Mucosa of stomach (tissue), 1 donor: ENCODE measurements at regions not wholly inside any gene's neighbourhood (a gene's known extent, or its start where the extent isn't known, plus 50 kb on each side); places are given as distances from the start of the nearest gene placed in this dataset.

ENCODE experiments used
- H3K27me3 ChIP-seq: one replicate; pipeline ENCODE4 v1.7.0; 2013; ENCODE audit warnings: mild to moderate bottlenecking, low read length; ENCODE audit not compliant: control insufficient read depth, insufficient read depth
- H3K36me3 ChIP-seq: one replicate; pipeline ENCODE4 v1.7.0; 2013; ENCODE audit warnings: low read length; ENCODE audit not compliant: control insufficient read depth, insufficient read depth
- H3K4me1 ChIP-seq: one replicate; pipeline ENCODE4 v1.7.0; 2013; ENCODE audit warnings: mild to moderate bottlenecking, low read length; ENCODE audit not compliant: control insufficient read depth, insufficient read depth
- H3K4me3 ChIP-seq: one replicate; pipeline ENCODE4 v1.7.0; 2013; ENCODE audit warnings: low read length
- H3K9ac ChIP-seq: one replicate; pipeline ENCODE4 v1.7.0; 2013; ENCODE audit warnings: mild to moderate bottlenecking, low read length, moderate library complexity
- H3K9me3 ChIP-seq: one replicate; pipeline ENCODE4 v1.7.0; 2013; ENCODE audit warnings: mild to moderate bottlenecking, low read length, moderate library complexity; ENCODE audit not compliant: control insufficient read depth
- donor health status: Pancreatic carcinoma.

DNA sequence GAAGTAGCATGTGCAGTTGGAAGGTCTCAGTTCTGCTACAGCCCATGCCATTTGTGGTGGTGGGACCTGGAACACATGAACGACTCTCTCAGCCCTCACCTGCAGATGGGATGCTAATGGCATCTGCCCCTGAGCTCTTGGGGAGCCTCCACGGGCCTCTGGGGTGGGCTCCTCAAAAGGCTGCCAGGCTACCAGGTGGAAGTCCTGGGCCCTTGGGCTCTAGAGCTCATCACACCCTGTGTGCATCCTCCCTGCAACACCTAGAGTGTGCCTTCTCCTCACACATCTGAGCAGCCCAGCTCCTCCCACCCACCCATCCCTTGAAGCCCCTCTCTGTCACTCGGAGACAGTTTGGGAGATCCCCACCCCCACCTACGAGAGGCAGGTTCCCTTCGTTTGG is 231.8 kb upstream of the MYT1L start:
- Histone ChIP-seq H3K27me3 (no peaks in the 10 kb centered on the region), H3K9me3 (no peaks in the 10 kb centered on the region), H3K4me1 (no peaks in the 10 kb centered on the region), H3K4me3 (no peak overlapping the region), H3K9ac (no peak overlapping the region), H3K36me3 (no peaks in the 10 kb centered on the region)

DNA sequence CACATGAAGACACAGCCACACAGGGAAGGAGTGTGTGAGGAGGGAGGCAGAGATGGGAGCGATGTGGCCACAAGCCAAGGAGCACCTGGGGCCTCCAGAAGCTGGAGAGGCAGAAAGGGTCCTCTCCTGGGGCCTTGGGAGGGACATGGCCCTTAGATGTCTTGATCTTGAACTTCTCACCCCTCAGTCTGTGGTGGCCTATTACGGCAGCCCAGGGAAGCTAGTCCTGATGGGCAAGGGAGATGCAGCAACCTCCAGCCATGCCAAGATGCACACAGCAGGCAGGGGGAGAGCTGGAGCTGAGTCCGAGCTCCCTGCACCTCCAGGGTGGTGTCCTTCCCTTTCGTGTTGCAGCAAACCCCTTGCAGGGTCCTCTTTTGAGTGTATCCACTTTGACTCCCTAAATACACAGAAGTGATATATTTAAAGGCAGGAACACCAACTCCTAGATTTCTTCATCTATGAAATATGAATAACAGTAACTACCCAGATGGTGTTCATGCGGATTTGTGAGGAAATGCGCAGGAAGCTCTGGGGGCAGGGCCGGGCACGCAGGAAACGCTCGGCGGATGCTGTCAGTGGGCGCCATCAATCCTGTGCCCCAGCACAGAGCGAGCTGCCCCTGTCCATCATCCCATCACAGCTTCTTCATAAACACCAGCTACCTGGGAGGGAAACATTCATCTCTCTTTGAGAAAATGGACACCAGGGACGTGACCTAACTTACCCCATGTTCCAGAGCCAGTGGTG is 230.4 kb upstream of the MYT1L start:
- H3K4me3 ChIP-seq: no peak overlapping the region
- no peaks in the 10 kb centered on the region for H3K36me3 ChIP-seq
- H3K27me3 ChIP-seq: no peaks in the 10 kb centered on the region
- H3K9ac ChIP-seq: no peak overlapping the region
- H3K4me1 ChIP-seq: no peaks in the 10 kb centered on the region
- no peaks in the 10 kb centered on the region for H3K9me3 ChIP-seq

DNA sequence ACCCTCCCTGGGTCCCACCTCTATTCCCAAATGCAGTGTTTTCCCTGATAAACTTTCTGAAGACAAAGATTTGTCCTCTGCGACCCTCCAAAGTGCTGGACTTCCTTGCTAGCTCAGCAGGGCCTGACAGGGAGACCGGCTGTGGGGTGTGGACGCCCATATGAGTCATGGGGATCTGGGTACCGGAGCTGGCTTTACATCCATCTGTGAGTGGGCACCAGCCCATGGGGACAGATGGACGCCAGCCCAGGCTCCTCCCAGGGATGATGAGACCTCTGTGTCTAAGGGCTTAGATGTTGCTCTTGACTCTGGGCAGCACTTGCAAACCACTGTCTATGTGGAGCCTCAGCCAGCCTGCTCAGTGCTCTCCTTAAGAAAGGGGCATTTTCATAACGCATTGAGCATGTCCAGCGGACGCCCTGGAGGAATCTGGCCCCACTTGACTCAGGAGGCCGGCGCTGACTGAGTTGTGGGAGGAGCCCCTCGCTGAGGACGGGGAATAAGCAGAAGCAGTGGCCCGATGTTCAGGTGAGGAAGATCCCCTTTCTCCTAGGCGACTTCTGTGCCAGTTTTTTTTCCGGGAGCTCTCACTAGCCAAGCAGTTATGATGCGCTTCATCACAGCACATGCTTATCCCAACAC is 229.4 kb upstream of the MYT1L start:
- Histone ChIP-seq H3K4me1 (no peaks in the 10 kb centered on the region), H3K27me3 (no peaks in the 10 kb centered on the region), H3K36me3 (no peaks in the 10 kb centered on the region), H3K9ac (no peak overlapping the region), H3K9me3 (no peaks in the 10 kb centered on the region), H3K4me3 (no peak overlapping the region)

DNA sequence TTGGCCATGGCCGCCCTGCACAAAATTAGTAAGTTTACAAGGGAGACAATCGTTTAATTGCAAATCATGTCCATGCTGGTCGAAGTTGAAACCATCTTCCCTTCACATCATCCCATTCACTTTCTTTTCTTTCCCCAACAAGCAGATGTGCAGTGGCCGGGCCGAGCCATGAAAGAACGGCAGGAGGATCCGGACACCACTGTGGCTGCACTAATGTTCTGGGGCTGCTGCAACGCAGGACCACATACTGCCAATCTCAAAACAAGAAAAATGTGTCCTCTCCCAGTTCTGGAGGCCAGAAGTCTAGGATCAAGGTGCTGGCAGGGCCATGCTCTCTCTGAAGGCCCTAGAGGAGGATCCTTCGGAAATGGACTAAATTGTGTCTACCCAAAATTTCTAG is 227.4 kb upstream of the MYT1L start:
- Histone ChIP-seq H3K27me3 (no peaks in the 10 kb centered on the region), H3K9ac (no peak overlapping the region), H3K9me3 (no peaks in the 10 kb centered on the region), H3K4me3 (no peak overlapping the region), H3K4me1 (no peaks in the 10 kb centered on the region), H3K36me3 (no peaks in the 10 kb centered on the region)

DNA sequence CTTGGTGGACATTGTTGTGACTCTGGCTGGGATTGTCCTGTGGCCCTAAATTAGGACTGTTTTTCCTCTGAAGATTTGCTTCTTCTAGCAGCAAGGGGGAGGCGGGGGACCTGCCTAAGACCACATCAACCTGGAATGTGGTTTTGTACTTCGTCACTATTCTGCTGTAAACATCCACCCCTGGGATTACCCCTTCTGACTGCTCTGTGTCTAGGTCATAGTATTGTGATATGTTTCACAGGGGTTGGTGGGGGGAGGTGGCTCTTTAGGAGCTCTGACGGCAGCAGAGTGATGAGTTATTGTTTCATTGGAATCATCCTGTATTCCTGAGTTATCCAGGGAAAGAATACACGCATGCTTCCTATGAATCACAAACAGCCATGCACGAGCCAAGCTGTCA is 226.4 kb upstream of the MYT1L start:
- Histone ChIP-seq H3K36me3 (no peaks in the 10 kb centered on the region), H3K4me3 (no peak overlapping the region), H3K9me3 (no peaks in the 10 kb centered on the region), H3K9ac (no peak overlapping the region), H3K4me1 (no peaks in the 10 kb centered on the region), H3K27me3 (no peaks in the 10 kb centered on the region)

DNA sequence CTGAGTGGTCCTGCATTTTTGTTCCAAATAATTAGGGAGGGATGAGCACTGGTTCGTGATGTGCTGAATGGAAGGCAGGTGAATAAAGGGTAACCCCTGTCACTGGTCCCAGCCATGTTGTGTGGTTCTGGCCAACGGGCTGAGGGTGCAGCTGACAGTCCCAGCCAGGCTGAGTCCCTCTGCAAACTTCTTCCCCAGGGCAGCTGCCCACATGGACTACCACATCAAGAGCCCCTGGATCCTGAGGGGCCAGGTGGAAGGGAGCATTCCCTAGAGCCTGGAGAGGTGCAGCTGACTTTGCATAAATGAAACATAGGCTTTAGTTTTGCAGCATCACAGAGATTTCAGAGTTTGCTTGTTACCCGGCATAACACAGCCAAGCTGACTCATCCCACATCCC is 219.8 kb upstream of the MYT1L start:
- H3K9ac ChIP-seq: no peak overlapping the region
- H3K36me3 ChIP-seq: no peaks in the 10 kb centered on the region
- H3K4me1 ChIP-seq: no peaks in the 10 kb centered on the region
- H3K9me3 ChIP-seq: no peaks in the 10 kb centered on the region
- no peak overlapping the region for H3K4me3 ChIP-seq
- no peaks in the 10 kb centered on the region for H3K27me3 ChIP-seq

DNA sequence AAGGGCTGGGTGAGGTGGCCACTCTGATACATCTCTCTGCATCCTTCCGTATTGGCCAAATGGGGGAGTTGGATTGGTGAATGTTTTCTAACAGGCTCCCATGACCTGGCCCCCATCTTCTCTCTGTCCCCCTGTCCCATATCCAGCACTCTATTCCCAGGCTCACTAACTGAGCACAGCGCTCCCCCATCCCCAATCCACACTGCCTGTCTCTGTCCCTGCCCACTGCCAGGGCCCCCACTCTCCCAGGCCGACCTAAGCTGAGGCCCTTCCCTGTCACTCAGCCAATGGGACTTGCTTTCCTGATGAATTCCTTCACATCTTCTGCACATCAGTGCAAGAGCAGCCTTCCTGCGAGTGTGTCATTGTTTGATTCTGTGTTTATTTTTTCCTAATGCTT is 216.8 kb upstream of the MYT1L start:
- Histone ChIP-seq H3K27me3 (no peaks in the 10 kb centered on the region), H3K4me3 (no peak overlapping the region), H3K4me1 (no peaks in the 10 kb centered on the region), H3K9me3 (no peaks in the 10 kb centered on the region), H3K9ac (no peak overlapping the region), H3K36me3 (no peaks in the 10 kb centered on the region)

DNA sequence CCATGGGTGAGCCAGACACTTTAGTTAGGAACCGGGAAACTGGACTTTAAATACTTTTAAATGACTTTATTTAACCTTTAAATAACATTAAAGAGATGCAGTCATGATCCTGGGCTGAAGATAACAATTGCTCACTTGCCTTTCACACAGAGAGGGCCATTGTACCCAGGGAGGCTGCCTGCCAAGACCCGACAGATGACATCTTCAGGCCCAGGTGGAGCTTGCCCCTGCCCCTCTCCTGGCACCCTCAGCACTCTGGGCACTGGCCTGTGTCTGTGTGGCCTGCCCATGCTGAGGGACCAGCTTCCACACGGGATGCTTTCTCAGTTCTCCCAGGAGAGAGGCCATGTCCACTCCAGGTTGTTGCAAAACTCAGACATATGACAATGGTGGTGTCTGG is 216.4 kb upstream of the MYT1L start:
- no peaks in the 10 kb centered on the region for H3K36me3 ChIP-seq
- H3K9ac ChIP-seq: no peak overlapping the region
- H3K27me3 ChIP-seq: no peaks in the 10 kb centered on the region
- H3K4me3 ChIP-seq: no peak overlapping the region
- H3K4me1 ChIP-seq: no peaks in the 10 kb centered on the region
- H3K9me3 ChIP-seq: no peaks in the 10 kb centered on the region

DNA sequence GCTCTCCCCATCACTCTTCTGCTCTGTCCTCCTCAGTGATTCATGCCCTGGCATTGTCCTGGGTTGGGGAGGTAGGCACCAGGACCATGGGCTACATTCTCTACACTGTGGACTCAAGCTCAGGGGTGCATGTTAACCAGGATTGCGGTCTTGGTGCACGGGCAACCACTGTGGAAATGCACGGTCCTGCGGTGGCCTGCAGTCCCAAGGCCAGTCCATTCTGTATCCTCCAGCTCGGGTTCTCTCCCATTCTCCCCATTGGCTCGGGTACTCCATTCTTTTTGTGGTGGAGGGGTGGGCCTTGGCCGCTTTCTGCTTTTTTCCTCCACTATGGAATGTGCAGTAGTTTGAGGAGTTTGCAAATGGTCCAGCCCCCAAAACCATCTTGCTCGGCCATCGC is 215.0 kb upstream of the MYT1L start:
- Histone ChIP-seq H3K4me1 (no peaks in the 10 kb centered on the region), H3K27me3 (no peaks in the 10 kb centered on the region), H3K36me3 (no peaks in the 10 kb centered on the region), H3K9me3 (no peaks in the 10 kb centered on the region), H3K9ac (no peak overlapping the region), H3K4me3 (no peak overlapping the region)

DNA sequence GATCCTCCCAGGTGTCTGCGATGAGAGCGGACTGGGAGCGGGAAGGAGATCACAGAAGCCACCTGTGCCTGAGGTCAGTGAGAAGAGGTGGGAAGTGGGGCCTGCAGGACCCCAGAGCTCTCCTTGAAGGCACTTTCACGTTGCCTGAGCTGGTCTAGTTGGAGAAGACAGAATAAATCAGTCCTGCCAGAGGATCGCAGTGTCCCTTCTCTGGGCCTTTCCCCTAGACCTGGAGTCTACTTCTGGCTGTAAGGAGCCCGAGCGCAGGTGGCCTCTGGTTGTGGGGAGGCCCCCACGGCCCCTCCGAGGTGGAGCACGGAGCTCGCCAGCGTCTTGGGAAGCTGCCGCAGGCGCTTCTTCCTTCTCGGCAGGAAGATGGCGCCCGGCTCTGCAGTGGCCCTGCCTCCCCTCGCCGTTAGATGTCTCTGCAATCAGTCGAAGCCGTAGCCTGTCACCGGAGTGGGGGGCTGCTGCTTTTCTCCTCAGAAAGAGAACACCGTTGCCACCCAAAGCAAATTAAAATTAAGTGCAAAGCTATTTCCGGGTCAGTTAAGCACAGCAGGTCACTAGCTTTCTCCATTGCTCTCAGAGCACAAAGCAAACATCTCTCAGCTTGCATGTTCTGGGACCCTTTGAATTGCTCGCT is 212.0 kb upstream of the MYT1L start:
- H3K9ac ChIP-seq: no peak overlapping the region
- no peaks in the 10 kb centered on the region for H3K4me1 ChIP-seq
- no peak overlapping the region for H3K4me3 ChIP-seq
- no peaks in the 10 kb centered on the region for H3K36me3 ChIP-seq
- no peaks in the 10 kb centered on the region for H3K27me3 ChIP-seq
- H3K9me3 ChIP-seq: no peaks in the 10 kb centered on the region

DNA sequence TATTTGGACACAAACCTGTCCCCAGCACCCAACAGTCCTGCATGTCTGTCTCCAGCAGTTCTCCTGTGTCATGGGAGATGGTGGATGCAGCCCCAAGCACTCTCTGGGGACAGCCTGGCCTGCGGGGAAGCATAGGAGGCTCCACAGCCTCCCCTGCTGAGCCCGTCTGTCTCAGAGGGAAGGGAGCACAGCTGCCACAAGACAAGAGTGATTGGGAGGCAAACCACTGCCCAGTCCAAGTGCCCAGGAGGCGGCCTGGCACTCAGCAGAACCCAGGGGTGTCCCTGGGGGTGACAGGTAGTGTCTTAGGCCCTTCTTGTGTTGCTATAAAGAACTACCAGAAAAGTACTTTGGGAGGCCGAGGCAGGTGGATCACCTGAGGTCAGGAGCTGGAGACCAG is 211.2 kb upstream of the MYT1L start:
- H3K36me3 ChIP-seq: no peaks in the 10 kb centered on the region
- H3K9me3 ChIP-seq: no peaks in the 10 kb centered on the region
- no peaks in the 10 kb centered on the region for H3K27me3 ChIP-seq
- H3K4me3 ChIP-seq: no peak overlapping the region
- H3K4me1 ChIP-seq: no peaks in the 10 kb centered on the region
- no peak overlapping the region for H3K9ac ChIP-seq

DNA sequence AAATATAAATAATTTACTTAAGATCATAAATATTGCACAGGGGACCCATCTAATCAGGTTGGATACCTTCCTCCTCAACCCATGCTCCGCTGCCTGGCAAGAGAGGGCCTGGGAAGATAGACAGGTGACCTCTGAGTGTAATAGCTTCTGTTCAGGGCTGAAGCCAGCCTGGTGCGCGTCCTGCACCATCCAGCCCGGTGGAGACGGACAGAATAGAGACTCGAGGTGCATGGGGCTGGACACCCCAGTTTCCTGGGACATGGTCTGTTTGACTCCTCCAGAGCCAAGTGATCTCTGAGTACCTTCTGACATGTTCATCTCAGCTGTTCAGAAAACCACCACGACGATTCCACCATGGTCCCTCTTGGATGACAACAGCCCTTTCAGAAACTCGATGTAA is 209.3 kb upstream of the MYT1L start:
- no peak overlapping the region for H3K4me3 ChIP-seq

More for the DNA sequence above, 209.3 kb upstream of the MYT1L start:
- Histone ChIP-seq H3K36me3 (no peaks in the 10 kb centered on the region), H3K4me1 (no peaks in the 10 kb centered on the region), H3K9me3 (no peaks in the 10 kb centered on the region), H3K27me3 (no peaks in the 10 kb centered on the region), H3K9ac (no peak overlapping the region)
